IPS-18a (cell line): ENCODE measurements at regions not wholly inside any gene's neighbourhood (a gene's known extent, or its start where the extent isn't known, plus 50 kb on each side); places are given as distances from the start of the nearest gene placed in this dataset.
"Not testable (repeated sequence)": the region's sequence is repeated elsewhere in the genome, so short reads cannot be mapped to it uniquely, and the experiment has no call there.

Source experiments
- H3K27ac ChIP-seq: one replicate; pipeline ENCODE4 v1.5.1; 2013; ENCODE audit warnings: low read length
- H3K27me3 ChIP-seq: one replicate; pipeline ENCODE4 v1.6.1; 2013; ENCODE audit warnings: mild to moderate bottlenecking, low read length; ENCODE audit not compliant: control insufficient read depth, insufficient read depth
- H3K36me3 ChIP-seq: one replicate; pipeline ENCODE4 v1.6.1; 2013; ENCODE audit warnings: low read depth, low read length; ENCODE audit not compliant: control insufficient read depth
- H3K4me1 ChIP-seq: one replicate; pipeline ENCODE4 v1.6.1; 2013; ENCODE audit warnings: low read depth, low read length; ENCODE audit not compliant: control insufficient read depth
- H3K4me3 ChIP-seq: one replicate; pipeline ENCODE4 v1.5.1; 2013; ENCODE audit warnings: low read length
- H3K9ac ChIP-seq: one replicate; pipeline ENCODE4 v1.6.1; 2013; ENCODE audit warnings: mild to moderate bottlenecking, low read length, moderate library complexity
- H3K9me3 ChIP-seq: one replicate; pipeline ENCODE4 v1.6.1; 2013; ENCODE audit warnings: low read depth, low read length; ENCODE audit not compliant: control insufficient read depth

DNA sequence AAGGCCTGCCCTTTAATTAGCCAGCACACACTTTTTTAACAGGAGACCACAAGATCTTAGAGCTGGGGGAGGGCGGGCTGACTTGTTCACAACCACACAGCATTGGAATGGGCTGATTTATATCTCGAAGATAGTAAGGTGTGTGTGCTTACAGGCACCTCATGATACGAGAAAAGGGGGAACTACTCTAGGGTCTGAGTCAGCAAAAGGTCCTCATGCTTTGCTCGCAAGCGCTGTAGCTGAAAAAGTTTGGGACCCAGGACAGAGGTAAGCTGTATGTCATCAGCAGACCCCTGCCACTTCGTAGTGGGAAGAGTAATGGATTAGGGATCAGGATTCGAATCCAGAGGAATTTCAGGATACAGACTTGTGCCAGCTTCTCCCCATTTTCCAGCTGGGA, 88.9 kb upstream of the RBM19 start:
- H3K9ac ChIP-seq = no peak overlapping the region
- no peaks in the 10 kb centered on the region for H3K4me1 ChIP-seq
- H3K36me3 ChIP-seq = no peaks in the 10 kb centered on the region
- H3K27me3 ChIP-seq = no peaks in the 10 kb centered on the region
- no peak overlapping the region for H3K4me3 ChIP-seq
- no peaks in the 10 kb centered on the region for H3K9me3 ChIP-seq
- H3K27ac ChIP-seq = no peak overlapping the region

DNA sequence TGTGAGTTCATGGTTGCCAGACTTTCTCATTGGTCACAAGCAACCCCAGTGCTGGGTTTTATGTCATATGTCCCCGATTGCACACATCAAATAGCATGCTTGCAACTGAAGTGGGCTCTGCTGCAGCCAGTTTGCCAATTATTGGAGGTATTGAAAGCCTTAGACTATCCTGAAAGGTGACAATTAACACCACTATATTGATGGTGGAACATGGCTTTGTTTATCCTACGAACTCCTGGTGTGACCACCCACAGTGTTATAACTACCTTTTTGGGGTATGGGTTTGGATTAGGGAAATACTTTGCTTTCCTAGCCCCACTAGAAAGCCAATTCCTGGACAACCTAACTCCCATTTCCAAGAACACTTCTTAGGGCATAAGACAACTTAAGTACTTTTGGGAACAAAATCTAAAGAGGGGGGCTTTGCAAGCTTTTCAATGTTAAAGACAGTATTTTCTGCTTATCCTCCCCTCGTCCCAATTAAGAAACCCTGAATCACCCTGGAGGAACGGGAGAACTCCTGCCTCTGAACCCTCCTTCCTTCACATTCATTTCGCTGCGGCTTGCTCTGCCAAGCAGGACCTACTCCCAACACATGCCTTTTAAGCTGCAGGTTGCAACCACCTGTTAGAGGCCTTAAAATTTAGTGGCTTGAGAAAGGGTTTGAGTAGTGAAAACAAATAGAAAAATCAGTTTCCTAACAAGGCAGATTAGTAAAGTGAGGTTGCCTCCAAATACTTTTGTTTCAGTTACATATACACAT, 80.3 kb upstream of the RBM19 start:
- Histone ChIP-seq H3K9me3 (no peaks in the 10 kb centered on the region), H3K27me3 (no peaks in the 10 kb centered on the region), H3K4me3 (no peak overlapping the region), H3K4me1 (peaks cover 18% of the 10 kb centered on the region), H3K9ac (no peak overlapping the region), H3K27ac (no peak overlapping the region), H3K36me3 (no peaks in the 10 kb centered on the region)

DNA sequence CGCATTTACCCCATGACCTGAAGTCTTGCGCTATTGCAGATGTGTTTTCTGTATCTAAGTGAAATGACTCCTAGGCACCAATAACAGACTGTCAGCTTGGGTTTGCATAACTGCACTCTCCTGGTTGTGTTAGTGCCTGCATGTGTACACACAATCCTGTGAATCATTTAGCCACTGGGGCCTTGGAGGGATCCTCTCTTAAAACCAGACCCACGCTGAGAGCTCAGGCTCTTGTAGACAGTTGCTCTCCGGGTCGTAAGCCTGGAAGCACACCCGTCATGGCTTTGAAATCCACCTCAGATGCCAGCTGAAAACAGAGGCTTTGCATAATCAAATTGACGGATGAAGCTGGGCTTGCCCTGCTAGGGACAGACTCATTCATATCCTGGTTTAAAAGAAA, 79.2 kb upstream of the RBM19 start:
- no peaks in the 10 kb centered on the region for H3K9me3 ChIP-seq
- H3K27me3 ChIP-seq = no peaks in the 10 kb centered on the region
- H3K9ac ChIP-seq = no peak overlapping the region
- no peak overlapping the region for H3K4me3 ChIP-seq
- H3K27ac ChIP-seq = no peak overlapping the region
- no peaks in the 10 kb centered on the region for H3K36me3 ChIP-seq
- H3K4me1 ChIP-seq = peaks cover 18% of the 10 kb centered on the region

DNA sequence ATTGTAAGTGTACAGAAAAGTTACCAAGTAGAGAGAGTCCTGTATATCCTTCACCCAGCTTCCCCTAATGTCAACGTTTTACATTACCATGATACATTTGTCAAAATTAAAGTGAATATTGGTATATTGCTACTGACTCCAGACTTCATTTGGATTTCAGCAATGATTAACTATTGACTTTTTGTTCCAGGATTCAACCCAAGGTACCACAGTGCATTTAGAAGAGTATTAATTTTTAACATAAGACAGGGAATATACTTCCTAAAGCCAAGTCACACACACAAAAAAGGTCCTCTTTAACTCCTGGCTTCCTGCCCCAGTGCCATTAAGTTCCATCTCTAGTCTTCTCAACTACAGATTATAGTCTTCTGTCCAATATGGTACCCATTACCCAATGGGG, 75.5 kb upstream of the RBM19 start:
- Histone ChIP-seq H3K4me1 (peaks cover 12% of the 10 kb centered on the region), H3K4me3 (no peak overlapping the region), H3K9ac (no peak overlapping the region), H3K36me3 (no peaks in the 10 kb centered on the region), H3K27me3 (no peaks in the 10 kb centered on the region), H3K27ac (no peak overlapping the region), H3K9me3 (no peaks in the 10 kb centered on the region)

DNA sequence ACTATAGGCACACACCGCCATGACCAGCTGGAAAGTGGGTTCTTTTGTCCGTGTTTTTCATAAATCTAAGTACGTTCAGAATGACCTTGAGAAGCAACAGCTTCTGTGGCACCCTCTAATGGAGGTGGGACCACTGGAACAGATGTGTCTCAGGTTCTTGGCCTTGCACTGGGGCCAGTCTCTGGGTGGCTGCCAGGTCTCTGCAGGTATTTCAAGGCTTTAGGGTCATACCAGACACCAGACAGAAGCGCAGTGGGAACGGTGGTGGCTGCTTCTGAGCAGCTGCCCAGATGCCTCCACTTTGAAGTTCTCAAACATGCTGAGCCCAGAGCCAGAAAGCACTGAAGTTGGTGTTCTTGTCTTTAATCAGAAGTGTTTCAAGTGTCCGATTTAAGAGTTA, 75.0 kb upstream of the RBM19 start:
- no peak overlapping the region for H3K9ac ChIP-seq
- H3K27ac ChIP-seq = no peak overlapping the region
- H3K27me3 ChIP-seq = no peaks in the 10 kb centered on the region
- no peaks in the 10 kb centered on the region for H3K9me3 ChIP-seq
- H3K36me3 ChIP-seq = no peaks in the 10 kb centered on the region
- peaks cover 8% of the 10 kb centered on the region for H3K4me1 ChIP-seq
- no peak overlapping the region for H3K4me3 ChIP-seq

DNA sequence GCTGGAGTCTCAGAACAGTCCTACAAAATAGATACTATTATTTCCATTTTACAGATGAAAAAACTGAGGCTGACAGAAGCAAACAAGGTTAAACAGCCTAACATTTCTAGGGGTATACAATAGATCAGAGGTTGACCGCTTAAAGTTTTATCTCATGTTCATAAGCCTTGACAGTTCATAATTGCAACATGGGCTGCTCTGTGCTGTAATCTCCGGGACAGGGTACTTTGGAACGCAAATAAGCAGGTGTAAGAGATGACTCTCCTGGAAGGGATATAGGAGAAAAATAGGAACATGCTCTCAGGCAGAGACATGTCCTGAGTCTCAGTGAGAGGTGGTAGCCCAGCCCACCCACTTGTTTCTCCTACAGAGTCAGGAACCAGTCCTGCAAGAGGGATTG, 72.8 kb upstream of the RBM19 start:
- Histone ChIP-seq H3K4me1 (no peaks in the 10 kb centered on the region), H3K36me3 (no peaks in the 10 kb centered on the region), H3K27me3 (no peaks in the 10 kb centered on the region)

DNA sequence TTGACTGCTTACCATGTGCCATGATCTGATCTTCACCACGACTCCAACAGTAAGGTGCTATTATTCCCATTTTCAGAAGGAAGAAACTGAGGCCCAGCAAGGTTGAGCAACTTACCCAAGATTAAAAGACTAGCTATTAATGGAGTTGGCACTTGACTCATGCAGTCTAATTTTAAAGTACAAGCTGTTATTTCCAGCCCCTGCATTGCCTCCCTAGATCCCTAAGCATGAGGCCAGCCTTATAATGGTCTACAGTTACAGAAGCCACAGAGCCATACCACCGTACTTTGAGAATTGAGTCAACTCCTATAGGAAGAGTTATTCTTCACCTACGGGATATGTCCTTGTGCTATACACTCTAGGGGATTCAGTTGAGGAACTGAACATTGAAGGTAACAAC, 66.7 kb upstream of the RBM19 start:
- H3K27me3 ChIP-seq = no peaks in the 10 kb centered on the region
- H3K4me1 ChIP-seq = no peaks in the 10 kb centered on the region
- no peaks in the 10 kb centered on the region for H3K36me3 ChIP-seq
- H3K9me3 ChIP-seq = no peaks in the 10 kb centered on the region
- H3K27ac ChIP-seq = no peak overlapping the region
- no peak overlapping the region for H3K9ac ChIP-seq
- no peak overlapping the region for H3K4me3 ChIP-seq

More for the DNA sequence above, 72.8 kb upstream of the RBM19 start:
- Histone ChIP-seq H3K9ac (no peak overlapping the region), H3K9me3 (no peaks in the 10 kb centered on the region), H3K27ac (no peak overlapping the region), H3K4me3 (no peak overlapping the region)

DNA sequence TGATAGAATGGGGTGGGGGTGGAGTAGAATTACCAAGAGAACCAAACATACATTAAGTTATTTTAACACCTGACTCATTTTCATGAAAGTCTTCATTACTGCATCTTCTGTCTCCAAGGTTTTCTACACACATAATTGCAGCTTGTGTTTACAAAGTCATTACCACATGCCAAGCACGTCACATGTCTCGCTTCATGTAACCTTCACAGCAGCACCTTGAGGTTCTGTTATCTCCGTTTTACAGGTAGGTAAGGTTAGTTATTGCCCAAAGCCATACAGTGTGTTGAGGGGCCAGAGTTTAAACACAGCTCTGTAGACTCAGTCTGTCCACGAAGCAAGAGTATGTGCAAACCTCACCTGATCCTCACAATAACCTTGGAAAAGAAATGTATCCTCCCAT, 64.3 kb upstream of the RBM19 start:
- Histone ChIP-seq H3K4me1 (no peaks in the 10 kb centered on the region), H3K9me3 (no peaks in the 10 kb centered on the region), H3K36me3 (no peaks in the 10 kb centered on the region), H3K9ac (no peak overlapping the region), H3K27ac (no peak overlapping the region), H3K4me3 (no peak overlapping the region), H3K27me3 (no peaks in the 10 kb centered on the region)

DNA sequence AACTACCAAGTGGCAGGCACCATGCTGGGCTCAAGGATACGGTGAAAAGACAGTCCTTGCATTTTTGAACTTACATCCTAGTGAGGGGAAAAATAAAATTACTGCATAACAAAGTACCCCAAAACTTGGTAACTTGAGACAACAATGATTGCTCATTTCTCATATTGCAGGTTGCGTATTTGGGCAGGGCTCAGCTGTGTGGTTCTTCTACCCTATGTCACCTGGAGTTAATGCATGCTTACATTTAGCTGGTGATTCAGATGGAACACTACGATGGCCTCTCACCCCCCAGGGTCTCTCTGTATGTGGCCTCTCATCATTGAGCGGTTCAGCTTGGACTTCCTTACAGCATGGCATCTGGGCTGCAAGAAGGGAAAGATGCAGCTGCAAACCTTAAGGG, 60.7 kb upstream of the RBM19 start:
- Histone ChIP-seq H3K4me3 (no peak overlapping the region), H3K36me3 (no peaks in the 10 kb centered on the region), H3K27me3 (no peaks in the 10 kb centered on the region), H3K4me1 (no peaks in the 10 kb centered on the region), H3K9me3 (no peaks in the 10 kb centered on the region), H3K27ac (no peak overlapping the region), H3K9ac (no peak overlapping the region)

DNA sequence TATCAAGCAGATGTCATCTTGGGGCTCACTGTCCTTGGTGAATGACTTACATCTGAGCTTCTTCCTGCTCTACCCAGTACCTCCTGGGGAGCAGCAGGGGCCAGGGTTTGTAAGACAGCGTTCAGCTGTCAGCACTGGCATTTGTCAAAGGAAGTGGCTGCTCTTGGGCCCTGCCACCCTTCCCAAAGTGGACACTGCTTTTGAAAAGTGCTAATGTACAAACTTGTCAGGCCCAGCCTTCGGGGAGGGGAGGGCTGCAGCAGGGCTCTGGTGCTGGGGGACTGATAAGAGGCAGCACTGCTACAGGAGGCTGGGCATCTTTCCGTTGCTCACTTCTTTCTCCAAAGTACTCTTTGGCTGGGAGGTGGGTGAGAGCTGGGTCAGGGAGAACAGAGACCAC, 59.8 kb upstream of the RBM19 start:
- Histone ChIP-seq H3K4me1 (no peaks in the 10 kb centered on the region), H3K9me3 (no peaks in the 10 kb centered on the region), H3K27me3 (no peaks in the 10 kb centered on the region), H3K27ac (no peak overlapping the region), H3K9ac (no peak overlapping the region), H3K36me3 (no peaks in the 10 kb centered on the region), H3K4me3 (no peak overlapping the region)

DNA sequence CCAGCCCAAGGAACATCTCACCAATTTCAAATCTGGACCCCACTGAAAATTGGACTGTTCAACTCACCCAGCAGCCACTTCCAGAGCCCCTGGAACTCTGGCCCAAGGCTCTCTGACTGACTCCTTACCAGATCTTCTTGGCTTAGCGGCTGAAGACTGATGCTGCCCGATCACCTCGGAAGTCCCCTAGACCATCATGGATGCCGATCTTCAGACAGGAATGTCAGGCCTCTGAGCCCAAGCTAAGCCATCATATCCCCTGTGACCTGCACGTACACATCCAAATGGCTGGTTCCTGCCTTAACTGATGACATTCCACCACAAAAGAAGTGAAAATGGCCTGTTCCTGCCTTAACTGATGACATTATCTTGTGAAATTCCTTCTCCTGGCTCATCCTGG, 56.0 kb upstream of the RBM19 start:
- H3K27me3 ChIP-seq, H3K36me3 ChIP-seq, H3K27ac ChIP-seq, H3K4me3 ChIP-seq, H3K9ac ChIP-seq, H3K9me3 ChIP-seq, H3K4me1 ChIP-seq: not testable (repeated sequence)

DNA sequence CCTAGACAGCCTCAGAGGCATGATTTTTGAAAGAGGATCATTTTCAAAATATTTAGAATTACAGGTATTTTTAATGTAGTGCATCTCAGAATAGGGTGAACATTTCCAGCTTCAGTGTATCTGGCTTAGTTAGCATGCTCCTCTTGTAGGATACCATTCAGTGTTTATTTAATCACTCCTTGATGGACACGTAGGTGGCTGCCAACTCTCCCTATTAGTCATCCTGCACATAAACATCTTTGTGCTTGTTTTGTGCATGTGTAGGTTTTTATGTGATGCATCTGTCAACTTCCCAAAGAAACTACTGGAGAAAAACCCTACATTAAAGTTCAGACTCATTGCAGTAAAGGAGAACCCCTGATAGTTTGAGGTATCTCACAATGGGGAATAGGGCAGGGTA, 52.5 kb upstream of the RBM19 start:
- Histone ChIP-seq H3K4me1 (no peaks in the 10 kb centered on the region), H3K36me3 (no peaks in the 10 kb centered on the region), H3K27ac (no peak overlapping the region), H3K9ac (no peak overlapping the region), H3K9me3 (no peaks in the 10 kb centered on the region), H3K4me3 (no peak overlapping the region), H3K27me3 (no peaks in the 10 kb centered on the region)
